Caco-2 (cell line): ENCODE measurements at regions not wholly inside any gene's neighbourhood (a gene's known extent, or its start where the extent isn't known, plus 50 kb on each side); places are given as distances from the start of the nearest gene placed in this dataset.

Source experiments
- BruUV-seq: library from RNA; stranded (reverse); fragments of 400-500 nt; replicated peaks from 2 replicates; lab custom pipeline; 2021; lab: Mats Ljungman, UMichigan
- CTCF ChIA-PET: fragments of 300-600 bp; sonication (Branson Sonifier 250); formaldehyde crosslinking; loops from one replicate; lab custom pipeline; 2022; ENCODE audit warnings: antibody characterized with exemption; lab: Charles Lee
- POLR2A ChIA-PET: fragments of 300-600 bp; sonication (Branson Sonifier 250); formaldehyde crosslinking; loops from one replicate; lab custom pipeline; 2022; ENCODE audit warnings: antibody characterized with exemption; lab: Charles Lee
- DNase-seq, 2 experiments: peaks; one replicate each; pipeline versions ENCODE4 v3.0.0 to v3.0.0-alpha.2; 2020 to 2022
- H3K27me3 ChIP-seq: replicated peaks from 2 replicates; pipeline ENCODE4 v1.6.0; 2011; ENCODE audit warnings: low read length; ENCODE audit not compliant: control insufficient read depth, insufficient read depth
- H3K36me3 ChIP-seq: 2 replicates; pipeline ENCODE4 v1.5.1; 2011; ENCODE audit warnings: low read length; ENCODE audit not compliant: control insufficient read depth, insufficient read depth
- H3K4me1 ChIP-seq: fragments of 250-450 bp; sonication (Bioruptor Pico); 2 replicates; pipeline ENCODE4 v1.5.1; 2020; ENCODE audit warnings: mild to moderate bottlenecking
- H3K4me3 ChIP-seq: 2 replicates; pipeline ENCODE4 v1.5.1; 2011; ENCODE audit warnings: low read depth, mild to moderate bottlenecking, control low read depth, low read length
- H3K9me3 ChIP-seq: fragments of 250-450 bp; sonication (Bioruptor Pico); 2 replicates; pipeline ENCODE4 v1.5.1; 2020; ENCODE audit warnings: mild to moderate bottlenecking, moderate library complexity
- H3K27ac Mint-ChIP-seq: one replicate; pipeline ENCODE4 v1.8.0; 2022; ENCODE audit warnings: mixed read lengths; ENCODE audit not compliant: unreplicated experiment
- H3K27me3 Mint-ChIP-seq: one replicate; pipeline ENCODE4 v1.8.0; 2022; ENCODE audit warnings: mixed read lengths; ENCODE audit not compliant: insufficient read depth, unreplicated experiment
- H3K36me3 Mint-ChIP-seq: one replicate; pipeline ENCODE4 v1.8.0; 2022; ENCODE audit warnings: mild to moderate bottlenecking, mixed read lengths; ENCODE audit not compliant: insufficient read depth, unreplicated experiment
- H3K4me1 Mint-ChIP-seq: one replicate; pipeline ENCODE4 v1.8.0; 2022; ENCODE audit warnings: low read depth, mixed read lengths; ENCODE audit not compliant: unreplicated experiment
- H3K4me3 Mint-ChIP-seq: one replicate; pipeline ENCODE4 v1.8.0; 2022; ENCODE audit warnings: mild to moderate bottlenecking, moderate library complexity, mixed read lengths; ENCODE audit not compliant: unreplicated experiment
- H3K9me3 Mint-ChIP-seq: one replicate; pipeline ENCODE4 v1.8.0; 2022; ENCODE audit warnings: mixed read lengths; ENCODE audit not compliant: unreplicated experiment
- intact Hi-C: fragments of 100-400 bp; cut with micrococcal nuclease; formaldehyde crosslinking; loops from one replicate; pipeline ENCODE4 v1.10.0; 2022; ENCODE audit not compliant: unreplicated experiment
- TF ChIP-seq, protein P1 (sequence below), 2 experiments: fragments of 200-600 bp in 1 of 2; IDR thresholded peaks; 1 replicate in 1 of 2; 2 replicates in 1 of 2; pipeline versions ENCODE4 v1.5.1 to v1.8.0; 2011 to 2022; ENCODE audit warnings: antibody characterized with exemption in 1 of 2, control low read depth in 1 of 2, inconsistent platforms in 1 of 2, low read depth in 1 of 2, low read length in 1 of 2, mild to moderate bottlenecking in 1 of 2, moderate library complexity in 1 of 2; ENCODE audit not compliant: insufficient read depth in 1 of 2, severe bottlenecking in 1 of 2, unreplicated experiment in 1 of 2

DNA sequence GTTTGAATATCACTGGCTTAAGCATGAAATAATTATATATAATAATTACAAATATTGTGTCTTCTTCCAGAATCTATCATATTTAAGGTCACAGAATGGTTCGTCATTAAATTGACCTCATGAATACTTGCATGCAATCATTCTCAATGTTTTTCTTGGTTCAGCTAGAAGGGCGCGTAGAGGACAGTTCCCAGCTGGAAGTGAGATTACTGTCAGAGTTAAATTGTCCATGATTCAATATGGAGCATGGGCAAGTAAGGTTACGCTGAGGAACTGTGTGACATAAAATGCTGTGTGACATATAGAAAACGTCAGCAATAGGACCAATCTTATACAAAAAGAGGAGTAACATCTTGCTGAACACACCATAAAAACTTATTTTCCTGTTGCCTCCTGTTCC is 2423.5 kb upstream of the RAG2 start:
- Histone ChIP-seq H3K4me1 (no peaks in the 10 kb centered on the region), H3K9me3 (no peaks in the 10 kb centered on the region), H3K27me3 (no peaks in the 10 kb centered on the region), H3K4me3 (no peak overlapping the region), H3K36me3 (no peaks in the 10 kb centered on the region)
- intact Hi-C loops: no loop called here
- Mint-ChIP-seq H3K9me3 (no peaks in the 10 kb centered on the region), H3K36me3 (no peaks in the 10 kb centered on the region), H3K4me3 (no peak overlapping the region), H3K27me3 (no peaks in the 10 kb centered on the region), H3K4me1 (no peaks in the 10 kb centered on the region), H3K27ac (no peak overlapping the region)
- DNase-seq: no peak
- CTCF ChIA-PET: no interaction called here
- no TSS peak for BruUV-seq
- TF ChIP-seq, protein P1, sequence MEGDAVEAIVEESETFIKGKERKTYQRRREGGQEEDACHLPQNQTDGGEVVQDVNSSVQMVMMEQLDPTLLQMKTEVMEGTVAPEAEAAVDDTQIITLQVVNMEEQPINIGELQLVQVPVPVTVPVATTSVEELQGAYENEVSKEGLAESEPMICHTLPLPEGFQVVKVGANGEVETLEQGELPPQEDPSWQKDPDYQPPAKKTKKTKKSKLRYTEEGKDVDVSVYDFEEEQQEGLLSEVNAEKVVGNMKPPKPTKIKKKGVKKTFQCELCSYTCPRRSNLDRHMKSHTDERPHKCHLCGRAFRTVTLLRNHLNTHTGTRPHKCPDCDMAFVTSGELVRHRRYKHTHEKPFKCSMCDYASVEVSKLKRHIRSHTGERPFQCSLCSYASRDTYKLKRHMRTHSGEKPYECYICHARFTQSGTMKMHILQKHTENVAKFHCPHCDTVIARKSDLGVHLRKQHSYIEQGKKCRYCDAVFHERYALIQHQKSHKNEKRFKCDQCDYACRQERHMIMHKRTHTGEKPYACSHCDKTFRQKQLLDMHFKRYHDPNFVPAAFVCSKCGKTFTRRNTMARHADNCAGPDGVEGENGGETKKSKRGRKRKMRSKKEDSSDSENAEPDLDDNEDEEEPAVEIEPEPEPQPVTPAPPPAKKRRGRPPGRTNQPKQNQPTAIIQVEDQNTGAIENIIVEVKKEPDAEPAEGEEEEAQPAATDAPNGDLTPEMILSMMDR (IDR thresholded peaks at IDR 0.05; ENCODE audit: insufficient read depth in 1 of 2, low read depth in 1 of 2, low read length in 1 of 2, severe bottlenecking in 1 of 2, unreplicated experiment in 1 of 2): no peak
- POLR2A ChIA-PET: interaction anchor here (0.6 kb wide), 1 partner anchor 800 kb away, joined by 4 read pairs; no protein-coding TSS in a partner anchor

DNA sequence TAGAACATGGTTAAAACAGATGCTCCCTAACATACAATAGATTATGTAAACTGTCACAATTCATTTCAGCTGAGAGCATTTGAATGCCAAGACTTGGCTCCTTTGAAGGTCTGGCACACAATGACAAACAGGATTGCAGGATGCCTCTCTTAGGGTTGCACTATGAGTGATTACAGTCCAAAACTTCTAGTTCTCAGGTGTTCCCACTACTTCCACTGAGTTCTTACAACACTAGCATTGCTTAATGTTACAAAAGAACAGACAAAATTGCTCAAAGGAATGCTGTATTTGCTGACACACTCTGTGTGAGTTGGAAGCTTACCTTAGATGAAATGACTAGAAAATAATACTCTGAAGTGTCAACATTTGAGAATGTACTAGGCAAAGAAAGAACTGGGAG is 2413.8 kb upstream of the RAG2 start:
- CTCF ChIA-PET: no interaction called here
- Mint-ChIP-seq H3K9me3 (peaks cover 8% of the 10 kb centered on the region), H3K27me3 (no peaks in the 10 kb centered on the region), H3K4me1 (no peaks in the 10 kb centered on the region), H3K27ac (peak overlapping the region; percentile 36), H3K4me3 (no peak overlapping the region), H3K36me3 (no peaks in the 10 kb centered on the region)
- BruUV-seq: no TSS peak
- POLR2A ChIA-PET: no interaction called here
- DNase-seq: peak in 1 of 2 experiments; percentile 36
- H3K9me3 ChIP-seq: peaks cover 3% of the 10 kb centered on the region; the same call in 1 of the 2 replicates
- TF ChIP-seq, protein P1 (IDR thresholded peaks at IDR 0.05; ENCODE audit: insufficient read depth in 1 of 2, low read depth in 1 of 2, low read length in 1 of 2, severe bottlenecking in 1 of 2, unreplicated experiment in 1 of 2): no peak
- no peaks in the 10 kb centered on the region for H3K36me3 ChIP-seq
- no peaks in the 10 kb centered on the region for H3K27me3 ChIP-seq
- no peak overlapping the region for H3K4me3 ChIP-seq
- H3K4me1 ChIP-seq: no peaks in the 10 kb centered on the region
- intact Hi-C loops: loop anchor here (10.0 kb wide), 1 partner anchor 353 kb away; no protein-coding TSS in a partner anchor

DNA sequence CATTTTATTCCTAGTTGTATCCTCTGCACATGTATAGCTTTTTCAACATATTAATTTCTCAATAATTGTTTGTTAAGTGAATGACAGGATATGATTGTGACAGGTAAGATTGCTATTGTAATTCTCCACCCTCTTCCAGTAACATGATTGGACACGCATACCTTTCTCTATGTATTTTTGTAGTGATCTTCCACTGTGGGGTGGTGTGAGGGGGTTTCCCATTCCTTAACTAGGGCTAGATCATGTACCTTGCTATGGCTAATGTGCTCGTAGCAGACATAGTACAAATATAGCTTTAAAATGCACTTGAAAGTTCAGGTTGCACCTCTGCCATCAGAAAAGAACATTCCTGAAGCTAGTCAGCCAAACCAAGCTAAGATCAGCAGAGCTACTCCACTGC is 2392.8 kb upstream of the RAG2 start:
- no peaks in the 10 kb centered on the region for H3K9me3 Mint-ChIP-seq
- no peak for DNase-seq
- peaks cover 9% of the 10 kb centered on the region for H3K4me1 Mint-ChIP-seq
- TF ChIP-seq, protein P1 (IDR thresholded peaks at IDR 0.05; ENCODE audit: insufficient read depth in 1 of 2, low read depth in 1 of 2, low read length in 1 of 2, severe bottlenecking in 1 of 2, unreplicated experiment in 1 of 2): no peak
- ChIA-PET POLR2A (no interaction called here), CTCF (no interaction called here)
- Histone ChIP-seq H3K27me3 (no peaks in the 10 kb centered on the region), H3K36me3 (no peaks in the 10 kb centered on the region), H3K4me1 (no peaks in the 10 kb centered on the region), H3K9me3 (no peaks in the 10 kb centered on the region), H3K4me3 (no peak overlapping the region)
- no peaks in the 10 kb centered on the region for H3K27me3 Mint-ChIP-seq
- no peak overlapping the region for H3K27ac Mint-ChIP-seq
- H3K4me3 Mint-ChIP-seq: no peak overlapping the region
- H3K36me3 Mint-ChIP-seq: no peaks in the 10 kb centered on the region
- intact Hi-C loops: no loop called here
- no TSS peak for BruUV-seq
